GM21717 (cell line): ENCODE measurements at regions not wholly inside any gene's neighbourhood (a gene's known extent, or its start where the extent isn't known, plus 50 kb on each side); places are given as distances from the start of the nearest gene placed in this dataset.
"Not testable (repeated sequence)": the region's sequence is repeated elsewhere in the genome, so short reads cannot be mapped to it uniquely, and the experiment has no call there.

Experiments used
- ATAC-seq: cut with Tn5 transposase; IDR thresholded peaks from one replicate; pipeline ENCODE4 v1.9.1; 2021; ENCODE audit warnings: mild to moderate bottlenecking, moderate library complexity; ENCODE audit not compliant: unreplicated experiment

DNA sequence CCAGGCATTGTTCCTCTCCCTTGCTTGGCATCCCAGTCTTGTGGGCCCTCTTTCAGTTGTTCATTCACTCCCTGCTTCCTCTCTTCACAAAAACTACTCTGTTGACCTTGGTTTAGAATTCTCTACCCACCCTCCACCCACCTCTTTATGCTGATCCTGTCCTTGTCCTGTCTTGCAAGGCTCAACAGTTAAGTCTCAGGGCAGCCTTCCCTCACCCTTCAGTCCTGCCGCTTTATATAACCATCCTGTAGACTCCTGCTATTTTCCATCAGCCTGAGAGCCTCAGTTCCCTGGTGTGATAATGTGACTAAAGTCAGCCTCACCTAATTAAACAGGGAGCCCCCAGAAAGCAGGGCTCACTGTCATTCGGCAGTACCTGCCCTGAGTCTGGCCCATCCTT is 1763.0 kb downstream of the SPATA31A7 start:
- ATAC-seq = not testable (repeated sequence)
